GM12878 (cell line): ENCODE measurements at regions not wholly inside any gene's neighbourhood (a gene's known extent, or its start where the extent isn't known, plus 50 kb on each side); places are given as distances from the start of the nearest gene placed in this dataset.

ENCODE experiments used
- ATAC-seq: fragments of 200-7000 bp; cut with Tn5 transposase; 3 replicates; pipeline ENCODE4 v1.9.1; 2020; ENCODE audit warnings: mild to moderate bottlenecking, moderate library complexity
- BruUV-seq: library from RNA; stranded (reverse); fragments of 400-500 nt; replicated peaks from 2 replicates; lab custom pipeline; 2021; lab: Mats Ljungman, UMichigan
- CTCF ChIA-PET: fragments of 300-600 bp; sonication (Branson Sonifier 250); formaldehyde crosslinking; extraction: SDS; loops from one replicate; lab custom pipeline; 2021; ENCODE audit warnings: inconsistent platforms; lab: Yijun Ruan, JAX
- POLR2A ChIA-PET: fragments of 350-600 bp; formaldehyde crosslinking; extraction: SDS; loops from one replicate; lab custom pipeline; 2021; ENCODE audit warnings: inconsistent platforms; lab: Charles Lee
- RAD21 ChIA-PET: fragments of 300-600 bp; sonication (Branson Sonifier 250); formaldehyde crosslinking; loops from one replicate; lab custom pipeline; 2023; ENCODE audit warnings: antibody characterized with exemption; ENCODE audit not compliant: unreplicated experiment; lab: Charles Lee
- SMC1A ChIA-PET: fragments of 300-600 bp; sonication (Branson Sonifier 250); formaldehyde crosslinking; loops from one replicate; lab custom pipeline; 2023; ENCODE audit not compliant: unreplicated experiment, uncharacterized antibody; lab: Charles Lee
- DNase-seq: peaks from one replicate; pipeline ENCODE4 v3.0.0-alpha.2; 2011; ENCODE audit warnings: low read depth, low spot score
- FAIRE-seq: peaks from 3 replicates; lab custom pipeline; 2011; peaks lifted over from hg19 to GRCh38; lab: Jason Lieb, UNC
- H2AFZ ChIP-seq: 2 replicates; pipeline ENCODE4 v1.6.0; 2011; ENCODE audit warnings: low read depth, low read length, control low read depth; ENCODE audit not compliant: control insufficient read depth
- H3K27ac ChIP-seq: 2 replicates; pipeline ENCODE4 v1.5.1; 2011; ENCODE audit warnings: control low read depth; ENCODE audit not compliant: control insufficient read depth, insufficient read depth
- H3K27me3 ChIP-seq, 2 experiments: replicated peaks in 1 of 2; 2 replicates each; pipeline versions ENCODE4 v1.6.0 to v1.6.1; 2011; ENCODE audit warnings: low read length in 1 of 2; ENCODE audit not compliant: control insufficient read depth in 2 of 2, insufficient read depth in 2 of 2
- H3K36me3 ChIP-seq, 2 experiments: 2 replicates each; pipeline ENCODE4 v1.5.1; 2011; ENCODE audit warnings: low read length in 1 of 2; ENCODE audit not compliant: control insufficient read depth in 2 of 2, insufficient read depth in 2 of 2
- H3K4me1 ChIP-seq: 2 replicates; pipeline ENCODE4 v1.6.1; 2011; ENCODE audit warnings: mild to moderate bottlenecking, low read length, moderate library complexity, mixed read lengths; ENCODE audit not compliant: control insufficient read depth, insufficient read depth
- H3K4me2 ChIP-seq: 2 replicates; pipeline ENCODE4 v1.6.0; 2011; ENCODE audit warnings: control low read depth; ENCODE audit not compliant: control insufficient read depth, insufficient read depth
- H3K4me3 ChIP-seq: fragments of 200-600 bp; sonication (generic); 2 replicates; pipeline ENCODE4 v1.5.1; 2016
- H3K79me2 ChIP-seq: 2 replicates; pipeline ENCODE4 v1.6.0; 2011; ENCODE audit warnings: low read length; ENCODE audit not compliant: control insufficient read depth, insufficient read depth
- H3K9ac ChIP-seq: 2 replicates; pipeline ENCODE4 v1.8.0; 2011; ENCODE audit warnings: low read length, control low read depth, mixed read lengths; ENCODE audit not compliant: control insufficient read depth, insufficient read depth
- H3K9me3 ChIP-seq: replicated peaks from 3 replicates; pipeline ENCODE4 v1.5.1; 2011; ENCODE audit warnings: mild to moderate bottlenecking, low read length; ENCODE audit not compliant: control insufficient read depth, insufficient read depth
- H4K20me1 ChIP-seq: 2 replicates; pipeline ENCODE4 v1.6.0; 2011; ENCODE audit not compliant: control insufficient read depth, insufficient read depth
- BACH1 ChIP-seq: fragments of 450-650 bp; IDR thresholded peaks from 2 replicates; pipeline ENCODE4 v1.6.1; 2017; ENCODE audit warnings: mild to moderate bottlenecking, borderline replicate concordance
- BCL11A ChIP-seq: IDR thresholded peaks from 2 replicates; pipeline ENCODE4 v1.6.1; 2011; ENCODE audit warnings: low read depth, low read length
- BMI1 ChIP-seq: fragments of 450-650 bp; IDR thresholded peaks from 2 replicates; pipeline ENCODE4 v1.6.1; 2016; ENCODE audit warnings: mild to moderate bottlenecking, moderate library complexity, borderline replicate concordance
- MXI1 ChIP-seq: fragments of 150-350 bp; IDR thresholded peaks from 2 replicates; pipeline ENCODE4 v1.6.1; 2011; ENCODE audit warnings: low read depth, mild to moderate bottlenecking, inconsistent platforms, low read length, improper control_type of control experiment
- MYB ChIP-seq: fragments of 150-350 bp; IDR thresholded peaks from 2 replicates; pipeline ENCODE4 v1.6.1; 2014; ENCODE audit warnings: mild to moderate bottlenecking, low read depth, low read length, borderline replicate concordance
- NRF1 ChIP-seq: conservative IDR thresholded peaks from 2 replicates; pipeline ENCODE4 v1.6.1; 2011; ENCODE audit warnings: mild to moderate bottlenecking, low read depth, low read length, improper control_type of control experiment
- POU2F2 ChIP-seq: IDR thresholded peaks from 3 replicates; pipeline ENCODE4 v1.6.1; 2011; ENCODE audit warnings: low read depth, mild to moderate bottlenecking, low read length, borderline replicate concordance
- RFX5 ChIP-seq: IDR thresholded peaks from 2 replicates; pipeline ENCODE4 v1.6.1; 2011; ENCODE audit warnings: low read depth, low read length, improper control_type of control experiment
- SIN3A ChIP-seq: IDR thresholded peaks from 2 replicates; pipeline ENCODE4 v1.6.1; 2012; ENCODE audit warnings: low read depth, low read length, improper control_type of control experiment
- SMAD5 ChIP-seq: IDR thresholded peaks from 2 replicates; pipeline ENCODE4 v1.6.1; 2016; ENCODE audit warnings: antibody characterized with exemption, low read depth
- SRF ChIP-seq, 2 experiments: IDR thresholded peaks; 2 replicates each; pipeline ENCODE4 v1.6.1; 2011; ENCODE audit warnings: low read depth in 2 of 2, low read length in 2 of 2, mild to moderate bottlenecking in 1 of 2, moderate library complexity in 1 of 2
- STAT1 ChIP-seq: fragments of 450-650 bp; conservative IDR thresholded peaks from 2 replicates; pipeline ENCODE4 v1.6.1; 2014; ENCODE audit warnings: antibody characterized with exemption, mild to moderate bottlenecking
- WRNIP1 ChIP-seq: IDR thresholded peaks from 2 replicates; pipeline ENCODE4 v1.6.1; 2011; ENCODE audit warnings: low read depth, low read length, improper control_type of control experiment, borderline replicate concordance
- ZNF384 ChIP-seq: IDR thresholded peaks from 2 replicates; pipeline ENCODE4 v1.6.1; 2012; ENCODE audit warnings: low read depth, mild to moderate bottlenecking, low read length, improper control_type of control experiment, borderline replicate concordance
- in situ Hi-C: fragments of 300-500 bp; cut with MboI; formaldehyde crosslinking; loops from 9 replicates; pipeline ENCODE4 v1.14.3; 2018; ENCODE audit warnings: mixed read lengths
- intact Hi-C: fragments of 100-400 bp; cut with micrococcal nuclease; formaldehyde crosslinking; loops from one replicate; pipeline ENCODE4 v1.14.2; 2022; ENCODE audit not compliant: unreplicated experiment
- TF ChIP-seq, protein P1 (sequence below): fragments of 450-650 bp; IDR thresholded peaks from 2 replicates; pipeline ENCODE4 v1.6.1; 2017; ENCODE audit warnings: mild to moderate bottlenecking
- TF ChIP-seq, protein P2 (sequence below): IDR thresholded peaks from 2 replicates; pipeline ENCODE4 v1.6.1; 2012; ENCODE audit warnings: low read depth, low read length, improper control_type of control experiment
- TF ChIP-seq, protein P3 (sequence below): fragments of 450-650 bp; IDR thresholded peaks from 2 replicates; pipeline ENCODE4 v1.6.1; 2018; ENCODE audit warnings: borderline replicate concordance, mild to moderate bottlenecking; ENCODE audit not compliant: partially characterized antibody
- TF ChIP-seq, protein P4 (sequence below): IDR thresholded peaks from 2 replicates; pipeline ENCODE4 v1.6.1; 2012; ENCODE audit warnings: low read depth, low read length, improper control_type of control experiment

DNA sequence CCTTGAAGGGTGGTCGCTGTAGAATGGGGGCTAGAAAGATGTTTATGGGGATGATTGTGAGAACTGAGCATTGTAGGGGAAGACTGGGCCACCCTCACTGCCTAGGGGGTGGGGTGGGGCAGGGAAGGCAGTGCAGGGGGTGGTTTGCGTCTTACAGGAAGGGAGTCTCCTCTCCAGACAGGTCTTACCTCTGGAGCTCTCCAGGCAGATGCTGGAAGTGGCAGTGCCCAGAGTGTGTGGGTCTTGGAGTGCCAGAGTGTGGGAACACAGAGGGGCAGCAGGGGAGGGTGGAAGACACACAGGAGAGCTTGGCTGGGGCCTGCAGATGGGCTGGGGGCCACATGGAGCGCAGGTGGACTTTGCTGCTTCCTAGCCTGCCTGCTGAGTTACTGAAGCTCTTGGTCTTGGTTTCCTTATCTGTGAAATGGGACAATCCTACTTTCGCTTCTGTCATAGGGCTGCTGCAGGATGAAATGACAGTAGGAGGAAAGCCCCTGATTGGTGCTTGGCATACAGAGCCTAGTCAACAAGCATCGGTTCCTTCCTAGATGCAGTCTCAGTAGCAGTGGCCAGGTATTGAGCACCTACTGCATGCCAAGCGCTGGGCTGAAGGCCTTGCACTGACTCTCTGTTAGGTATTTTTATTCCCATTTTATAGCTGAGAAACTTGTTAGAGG is 118.3 kb downstream of the SLC25A47 start (continued):
- TF ChIP-seq MYB (no peak), SMAD5 (no peak)

DNA sequence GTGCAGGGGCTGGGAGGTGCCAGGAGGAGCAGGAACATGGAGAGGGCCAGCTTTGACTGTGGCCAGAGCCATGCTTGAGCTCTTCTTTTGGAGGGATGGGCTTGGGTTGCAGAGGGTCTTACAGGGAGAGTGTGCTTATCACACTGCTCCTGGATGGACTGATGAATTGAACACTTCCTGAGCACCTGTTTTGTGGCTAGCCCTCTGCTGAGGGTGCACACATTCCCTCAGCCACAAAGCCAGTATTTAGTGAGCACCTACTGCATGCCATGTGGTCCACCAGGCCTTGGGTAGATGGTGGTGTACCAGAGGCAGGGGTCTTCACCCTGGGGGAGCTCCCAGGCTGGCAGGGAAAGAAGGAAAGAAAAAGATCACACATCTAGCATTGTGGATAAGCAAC is 118.9 kb downstream of the SLC25A47 start:
- H3K36me3 ChIP-seq, result no peaks in the 10 kb centered on the region
- H3K9me3 ChIP-seq, result no peaks in the 10 kb centered on the region
- no peaks in the 10 kb centered on the region for H3K79me2 ChIP-seq
- intact Hi-C loops (no loop called here), in situ Hi-C loops (no loop called here)
- no peak overlapping the region for H2AFZ ChIP-seq
- no peaks in the 10 kb centered on the region for H3K27me3 ChIP-seq
- no peak overlapping the region for H3K27ac ChIP-seq
- H4K20me1 ChIP-seq, result no peaks in the 10 kb centered on the region
- POLR2A ChIA-PET, result no interaction called here
- DNase-seq (no peak), ATAC-seq (no peak; the same call in 2 of the 3 replicates), FAIRE-seq (no peak)
- no peaks in the 10 kb centered on the region for H3K4me1 ChIP-seq
- H3K9ac ChIP-seq, result no peak overlapping the region
- CTCF ChIA-PET, result interaction anchor here (5.8 kb wide), 1 partner anchor 204 kb away, joined by 67 read pairs; no protein-coding TSS in a partner anchor
- SMC1A ChIA-PET, result no interaction called here
- H3K4me2 ChIP-seq, result no peak overlapping the region
- BruUV-seq, result no TSS peak
- RAD21 ChIA-PET, result interaction anchor here (4.2 kb wide), 1 partner anchor 204 kb away, joined by 36 read pairs; no protein-coding TSS in a partner anchor
- no peak overlapping the region for H3K4me3 ChIP-seq
- no peak for TF ChIP-seq BACH1
- no peak for TF ChIP-seq ZNF384
- TF ChIP-seq SRF (IDR thresholded peaks at IDR 0.05; ENCODE audit: low read depth in 2 of 2, low read length in 2 of 2), result no peak
- no peak for TF ChIP-seq POU2F2
- TF ChIP-seq BMI1, result no peak
- TF ChIP-seq, protein P1, sequence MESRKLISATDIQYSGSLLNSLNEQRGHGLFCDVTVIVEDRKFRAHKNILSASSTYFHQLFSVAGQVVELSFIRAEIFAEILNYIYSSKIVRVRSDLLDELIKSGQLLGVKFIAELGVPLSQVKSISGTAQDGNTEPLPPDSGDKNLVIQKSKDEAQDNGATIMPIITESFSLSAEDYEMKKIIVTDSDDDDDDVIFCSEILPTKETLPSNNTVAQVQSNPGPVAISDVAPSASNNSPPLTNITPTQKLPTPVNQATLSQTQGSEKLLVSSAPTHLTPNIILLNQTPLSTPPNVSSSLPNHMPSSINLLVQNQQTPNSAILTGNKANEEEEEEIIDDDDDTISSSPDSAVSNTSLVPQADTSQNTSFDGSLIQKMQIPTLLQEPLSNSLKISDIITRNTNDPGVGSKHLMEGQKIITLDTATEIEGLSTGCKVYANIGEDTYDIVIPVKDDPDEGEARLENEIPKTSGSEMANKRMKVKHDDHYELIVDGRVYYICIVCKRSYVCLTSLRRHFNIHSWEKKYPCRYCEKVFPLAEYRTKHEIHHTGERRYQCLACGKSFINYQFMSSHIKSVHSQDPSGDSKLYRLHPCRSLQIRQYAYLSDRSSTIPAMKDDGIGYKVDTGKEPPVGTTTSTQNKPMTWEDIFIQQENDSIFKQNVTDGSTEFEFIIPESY, result no peak
- TF ChIP-seq RFX5, result no peak
- TF ChIP-seq NRF1, result no peak
- TF ChIP-seq, protein P2, sequence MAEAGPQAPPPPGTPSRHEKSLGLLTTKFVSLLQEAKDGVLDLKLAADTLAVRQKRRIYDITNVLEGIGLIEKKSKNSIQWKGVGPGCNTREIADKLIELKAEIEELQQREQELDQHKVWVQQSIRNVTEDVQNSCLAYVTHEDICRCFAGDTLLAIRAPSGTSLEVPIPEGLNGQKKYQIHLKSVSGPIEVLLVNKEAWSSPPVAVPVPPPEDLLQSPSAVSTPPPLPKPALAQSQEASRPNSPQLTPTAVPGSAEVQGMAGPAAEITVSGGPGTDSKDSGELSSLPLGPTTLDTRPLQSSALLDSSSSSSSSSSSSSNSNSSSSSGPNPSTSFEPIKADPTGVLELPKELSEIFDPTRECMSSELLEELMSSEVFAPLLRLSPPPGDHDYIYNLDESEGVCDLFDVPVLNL, result no peak
- no peak for TF ChIP-seq WRNIP1
- TF ChIP-seq, protein P3, sequence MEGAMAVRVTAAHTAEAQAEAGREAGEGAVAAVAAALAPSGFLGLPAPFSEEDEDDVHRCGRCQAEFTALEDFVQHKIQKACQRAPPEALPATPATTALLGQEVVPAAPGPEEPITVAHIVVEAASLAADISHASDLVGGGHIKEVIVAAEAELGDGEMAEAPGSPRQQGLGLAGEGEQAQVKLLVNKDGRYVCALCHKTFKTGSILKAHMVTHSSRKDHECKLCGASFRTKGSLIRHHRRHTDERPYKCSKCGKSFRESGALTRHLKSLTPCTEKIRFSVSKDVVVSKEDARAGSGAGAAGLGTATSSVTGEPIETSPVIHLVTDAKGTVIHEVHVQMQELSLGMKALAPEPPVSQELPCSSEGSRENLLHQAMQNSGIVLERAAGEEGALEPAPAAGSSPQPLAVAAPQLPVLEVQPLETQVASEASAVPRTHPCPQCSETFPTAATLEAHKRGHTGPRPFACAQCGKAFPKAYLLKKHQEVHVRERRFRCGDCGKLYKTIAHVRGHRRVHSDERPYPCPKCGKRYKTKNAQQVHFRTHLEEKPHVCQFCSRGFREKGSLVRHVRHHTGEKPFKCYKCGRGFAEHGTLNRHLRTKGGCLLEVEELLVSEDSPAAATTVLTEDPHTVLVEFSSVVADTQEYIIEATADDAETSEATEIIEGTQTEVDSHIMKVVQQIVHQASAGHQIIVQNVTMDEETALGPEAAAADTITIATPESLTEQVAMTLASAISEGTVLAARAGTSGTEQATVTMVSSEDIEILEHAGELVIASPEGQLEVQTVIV, result no peak
- no peak for TF ChIP-seq STAT1
- no peak for TF ChIP-seq SIN3A
- no peak for TF ChIP-seq MXI1
- TF ChIP-seq, protein P4, sequence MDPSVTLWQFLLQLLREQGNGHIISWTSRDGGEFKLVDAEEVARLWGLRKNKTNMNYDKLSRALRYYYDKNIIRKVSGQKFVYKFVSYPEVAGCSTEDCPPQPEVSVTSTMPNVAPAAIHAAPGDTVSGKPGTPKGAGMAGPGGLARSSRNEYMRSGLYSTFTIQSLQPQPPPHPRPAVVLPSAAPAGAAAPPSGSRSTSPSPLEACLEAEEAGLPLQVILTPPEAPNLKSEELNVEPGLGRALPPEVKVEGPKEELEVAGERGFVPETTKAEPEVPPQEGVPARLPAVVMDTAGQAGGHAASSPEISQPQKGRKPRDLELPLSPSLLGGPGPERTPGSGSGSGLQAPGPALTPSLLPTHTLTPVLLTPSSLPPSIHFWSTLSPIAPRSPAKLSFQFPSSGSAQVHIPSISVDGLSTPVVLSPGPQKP, result no peak
- no peak for TF ChIP-seq BCL11A
